Renal pelvis (tissue), 1 donor: ENCODE measurements at regions not wholly inside any gene's neighbourhood (a gene's known extent, or its start where the extent isn't known, plus 50 kb on each side); places are given as distances from the start of the nearest gene placed in this dataset.

ENCODE experiments used
- DNase-seq: peaks from one replicate; pipeline ENCODE4 v3.0.0-alpha.2; 2013

DNA sequence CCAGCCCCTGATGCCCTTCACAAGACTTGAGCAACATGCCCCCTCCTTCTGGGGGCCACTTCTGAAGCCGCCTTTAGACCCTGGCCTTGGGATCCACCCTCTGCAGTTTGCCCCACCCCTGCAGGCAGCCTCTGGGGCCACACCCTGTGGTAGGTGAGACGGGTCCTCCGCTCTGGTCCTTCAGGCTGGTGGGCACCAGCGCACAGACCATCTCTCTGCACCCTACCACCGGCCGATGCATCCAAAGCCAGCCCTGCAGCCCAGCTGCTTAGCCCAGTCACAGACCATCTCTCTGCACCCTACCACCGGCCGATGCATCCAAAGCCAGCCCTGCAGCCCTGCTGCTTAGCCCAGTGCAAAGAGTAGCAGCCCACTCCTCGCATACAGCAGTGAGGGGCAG, 159.3 kb upstream of the ECI2 start:
- DNase-seq = no peak

GRCh38 chr6:4291453-4292403, 156.4 kb upstream of the ECI2 start:
- no peak for DNase-seq

DNA sequence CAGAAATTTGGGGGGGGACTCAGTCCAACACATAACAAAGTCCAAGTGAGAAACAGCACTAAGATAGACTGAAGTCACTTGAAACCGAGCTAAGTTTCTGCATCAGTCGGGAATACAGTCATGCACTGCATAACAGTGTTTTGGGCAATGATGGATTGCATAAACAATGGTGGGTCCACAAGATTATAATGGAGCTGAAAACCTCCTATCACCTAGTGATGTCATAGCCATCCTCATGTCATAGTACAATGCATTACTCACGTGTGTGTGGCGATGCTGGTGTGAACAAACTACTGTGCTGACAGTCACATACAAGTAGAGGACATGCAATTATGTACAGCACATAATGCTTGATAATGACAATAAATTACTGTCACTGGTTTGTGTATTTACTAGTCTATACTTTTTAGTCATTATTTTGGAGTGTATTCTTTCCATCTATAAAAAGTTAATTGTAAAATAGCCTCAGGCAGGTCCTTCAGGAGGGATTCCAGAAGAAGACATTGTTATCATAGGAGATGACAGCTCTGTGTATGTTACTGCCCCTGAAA, 154.5 kb upstream of the ECI2 start:
- no peak for DNase-seq

DNA sequence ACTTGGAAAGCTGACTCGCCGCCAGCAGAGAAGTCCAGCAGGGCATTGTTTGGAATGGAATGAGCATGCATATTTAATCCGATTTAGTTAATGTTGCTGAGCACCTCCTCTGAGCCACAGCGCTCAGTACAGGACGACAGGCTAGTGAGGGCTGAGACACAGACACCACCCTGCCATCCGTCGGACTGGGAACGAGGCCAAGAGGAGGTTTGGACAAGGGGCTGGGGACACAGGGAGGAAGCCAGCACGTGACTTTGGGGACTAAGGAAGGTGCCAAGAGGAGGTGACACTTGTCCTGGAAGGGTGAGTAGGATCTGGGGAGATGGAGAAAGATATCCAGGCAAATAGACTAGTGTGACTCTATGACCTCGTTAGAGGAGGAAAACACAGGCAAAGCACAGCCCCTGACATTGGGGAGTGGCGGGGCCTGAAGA, 152.5 kb upstream of the ECI2 start:
- DNase-seq = no peak

DNA sequence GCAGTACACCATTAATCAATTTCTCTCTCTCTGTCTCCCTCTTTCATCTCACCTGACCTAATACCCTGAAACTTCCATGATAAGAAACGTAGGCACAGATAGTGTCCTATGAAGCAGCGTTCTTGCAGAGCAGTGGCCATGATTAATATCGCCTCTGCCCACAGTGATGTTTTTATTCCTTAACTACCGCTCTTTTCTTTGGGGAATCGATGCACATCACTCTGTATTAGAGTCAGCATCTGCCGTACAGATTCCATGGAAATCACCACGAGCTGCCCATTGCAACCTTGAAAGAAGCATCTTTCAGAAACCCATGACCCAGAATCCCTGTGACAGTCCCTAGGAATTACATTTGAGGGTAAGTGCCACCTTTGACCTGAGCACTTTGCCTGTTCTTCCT, 152.0 kb upstream of the ECI2 start:
- DNase-seq = no peak

DNA sequence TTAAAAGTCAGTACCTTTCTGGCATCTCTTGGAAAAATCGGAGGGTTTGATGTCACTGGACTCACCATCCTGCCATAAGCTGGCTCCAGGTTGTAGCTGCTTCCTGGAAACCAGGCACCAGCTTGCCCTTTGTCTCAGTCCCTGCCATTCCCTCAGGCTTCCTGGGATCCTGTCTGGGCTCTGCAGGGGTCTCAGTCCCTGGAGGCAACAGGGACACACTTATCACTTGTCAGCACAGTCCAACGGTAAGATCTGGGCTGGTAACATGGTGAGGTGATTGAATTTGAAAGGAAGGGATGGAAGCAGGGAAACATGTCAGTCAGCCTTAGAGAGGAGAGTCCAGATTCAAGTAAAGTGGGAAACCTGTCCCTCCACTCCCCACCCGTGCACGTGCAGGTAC, 147.6 kb upstream of the ECI2 start:
- no peak for DNase-seq

GRCh38 chr6:4281341-4282293, 146.2 kb upstream of the ECI2 start:
- DNase-seq = peak; percentile 70

DNA sequence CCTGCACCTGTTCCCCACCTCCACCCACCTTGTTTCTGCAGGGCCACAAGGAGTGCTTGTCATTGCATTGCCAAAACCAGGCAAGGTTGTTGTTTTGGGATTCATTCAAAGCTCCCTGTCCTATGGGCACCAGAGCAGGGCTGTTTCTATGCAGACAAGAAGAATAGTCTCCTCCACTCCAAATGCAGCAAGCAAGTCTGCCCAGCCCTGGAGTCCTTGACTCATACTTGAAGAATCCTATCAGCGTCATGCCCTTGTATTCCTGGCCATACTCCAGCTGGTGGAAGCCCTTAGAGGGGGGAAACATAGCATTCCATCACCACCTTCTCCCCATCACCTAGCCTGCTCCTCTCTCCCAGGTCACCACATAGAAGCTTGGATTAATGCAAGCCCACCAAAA, 145.3 kb upstream of the ECI2 start:
- no peak for DNase-seq

DNA sequence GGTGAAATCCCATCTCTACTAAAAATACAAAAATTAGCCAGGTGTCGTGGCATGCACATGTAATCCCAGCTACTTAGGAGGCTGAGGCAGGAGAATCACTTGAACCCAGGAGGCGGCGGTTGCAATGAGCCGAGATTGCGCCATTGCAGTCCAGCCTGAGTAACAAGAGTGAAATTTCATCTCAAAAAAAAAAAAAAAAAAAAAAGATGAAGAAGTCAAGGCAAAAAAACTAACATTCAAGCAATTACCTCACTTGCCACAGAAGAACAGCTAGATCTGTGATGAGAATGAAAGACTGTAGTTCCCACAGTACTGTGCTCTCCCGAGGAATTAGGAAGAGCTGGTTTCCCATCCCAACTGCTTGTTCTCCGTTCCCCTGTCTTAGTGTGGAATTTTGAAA, 144.7 kb upstream of the ECI2 start:
- DNase-seq = no peak

- DNase-seq = no peak
These were observed 139.2 kb upstream of the ECI2 start for GRCh38 chr6:4274382-4275082.

DNA sequence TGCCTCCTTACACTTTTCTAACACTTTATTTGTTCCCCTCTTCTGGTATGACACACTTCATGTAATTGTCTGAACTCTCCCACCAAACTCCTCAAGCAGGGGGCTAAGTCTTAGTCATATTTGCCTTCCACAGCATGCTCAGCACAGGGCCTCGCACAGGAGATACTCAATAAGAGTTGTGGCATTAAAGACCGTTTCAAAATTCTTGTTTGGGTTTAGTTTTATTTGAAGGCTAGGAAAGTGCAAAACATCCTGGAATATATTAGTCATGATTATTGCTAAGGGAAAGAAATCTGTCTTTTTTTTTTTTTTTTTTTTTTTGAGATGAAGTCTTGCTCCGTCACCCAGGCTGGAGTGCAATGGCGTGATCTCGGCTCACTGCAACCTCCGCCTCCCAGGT, 137.6 kb upstream of the ECI2 start:
- no peak for DNase-seq

- no peak for DNase-seq
These were observed 136.5 kb upstream of the ECI2 start for GRCh38 chr6:4271761-4272470.

DNA sequence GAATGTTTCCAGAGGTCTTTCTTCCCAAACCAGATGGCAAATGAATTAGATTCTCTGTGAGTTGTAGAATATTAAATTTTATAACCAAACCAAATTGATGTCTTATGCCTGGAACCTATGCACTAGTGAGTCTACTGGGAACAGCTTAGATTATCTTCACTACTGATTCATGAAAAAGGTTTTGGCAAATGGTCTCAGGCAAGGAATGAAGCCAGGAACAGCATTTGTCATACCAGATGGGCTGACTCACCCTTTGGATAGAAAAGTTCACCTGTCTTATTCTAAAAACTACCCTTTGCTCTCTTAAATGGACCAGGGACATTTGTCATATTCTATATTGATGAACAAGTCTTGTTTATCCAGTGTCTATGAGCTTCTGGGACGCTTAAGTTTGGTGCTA, 135.4 kb upstream of the ECI2 start:
- no peak for DNase-seq

DNA sequence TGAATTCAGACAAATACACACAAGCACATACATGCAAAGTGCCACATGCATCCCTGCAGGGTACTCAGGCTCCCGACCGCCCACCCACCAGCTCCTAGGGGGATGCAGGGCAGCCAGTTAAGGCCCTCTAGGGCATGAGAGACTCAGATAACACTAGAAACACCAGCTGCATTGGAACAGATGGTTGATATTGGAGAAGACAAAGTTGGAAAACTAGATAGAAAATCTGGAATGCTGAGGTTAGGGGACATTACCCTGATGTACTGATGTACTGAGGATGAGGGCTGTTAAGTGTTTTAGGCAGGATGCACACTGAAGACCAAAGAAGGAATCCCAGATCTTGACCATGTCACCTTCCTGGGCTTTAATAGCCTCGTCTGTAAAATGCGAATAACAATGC, 134.6 kb upstream of the ECI2 start:
- no peak for DNase-seq

DNA sequence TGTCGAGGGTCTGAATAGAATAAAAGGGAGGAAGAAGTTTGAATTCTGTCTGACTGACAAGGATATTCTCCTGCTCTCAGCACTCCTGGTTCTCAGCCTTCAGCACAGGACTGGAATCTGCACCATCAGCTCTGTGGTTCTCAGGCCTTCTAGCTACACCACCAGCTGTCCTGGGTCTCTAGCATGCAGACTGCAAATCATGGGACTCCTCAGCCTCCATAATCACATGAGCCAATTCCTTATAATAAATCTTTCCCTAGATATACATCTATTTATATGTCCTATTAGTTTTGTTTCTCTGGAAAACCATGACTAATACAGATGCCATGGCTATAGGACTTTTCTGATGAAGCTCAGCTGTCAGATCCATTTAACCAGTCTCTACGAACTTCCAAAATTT, 132.8 kb upstream of the ECI2 start:
- no peak for DNase-seq

GRCh38 chr6:4265740-4266139, 130.4 kb upstream of the ECI2 start:
- DNase-seq = no peak

GRCh38 chr6:4264601-4265000, 129.2 kb upstream of the ECI2 start:
- no peak for DNase-seq

DNA sequence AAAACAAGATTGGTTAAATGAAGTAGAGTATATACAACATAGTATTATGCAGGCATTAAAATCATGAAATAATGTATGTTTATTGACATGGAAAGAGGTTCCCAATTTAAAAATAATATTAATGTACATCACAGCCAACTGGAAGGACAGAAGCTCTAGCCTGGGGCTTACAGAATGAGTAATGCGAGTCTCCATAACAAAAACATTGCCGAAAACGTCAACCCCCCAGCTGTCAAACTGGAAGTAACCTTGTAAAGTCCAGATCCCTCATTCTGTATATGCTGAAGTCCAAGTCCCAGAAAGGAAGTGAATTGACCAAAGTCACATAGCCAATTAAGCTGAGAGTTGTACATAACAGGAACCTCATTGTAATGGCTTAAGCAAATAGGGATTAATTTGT, 128.7 kb upstream of the ECI2 start:
- DNase-seq = no peak

DNA sequence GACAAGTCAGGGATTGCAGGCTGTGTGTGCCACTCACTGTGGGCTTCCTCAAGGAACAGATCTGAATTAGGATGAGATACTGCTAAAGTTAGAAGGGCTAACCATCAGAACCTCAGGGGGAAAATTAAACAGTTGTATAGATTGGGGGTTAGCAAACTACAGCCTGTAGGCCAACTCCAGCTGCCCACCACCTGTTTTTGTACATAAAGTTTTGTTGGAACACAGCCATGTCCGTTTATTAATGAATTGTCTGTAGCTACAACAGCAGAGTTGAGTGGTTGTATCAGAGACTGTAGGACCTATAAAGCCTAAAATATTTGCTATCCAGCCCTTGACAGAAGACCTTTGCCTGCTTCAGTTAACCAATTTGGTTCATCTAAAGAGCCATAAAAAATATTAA, 127.2 kb upstream of the ECI2 start:
- DNase-seq = peak; percentile 38

DNA sequence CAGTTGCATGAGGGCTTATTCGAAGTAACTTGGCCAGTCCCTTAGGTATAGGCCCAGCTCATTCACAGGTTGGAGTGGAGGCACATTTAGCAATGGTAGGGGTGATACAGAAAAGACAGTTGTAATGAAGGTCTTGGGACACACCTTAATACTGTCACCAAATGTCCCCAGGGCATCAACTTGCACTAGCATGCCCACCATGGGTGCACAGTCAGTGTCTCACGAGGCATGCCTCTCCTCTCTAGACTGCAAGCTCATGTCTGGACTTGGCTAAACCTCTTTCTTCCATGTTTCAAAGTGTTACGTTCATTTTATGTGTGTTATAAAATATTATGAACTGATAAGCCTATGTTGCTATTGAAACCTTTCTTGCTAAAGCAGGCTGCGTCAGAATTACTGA, 124.0 kb upstream of the ECI2 start:
- no peak for DNase-seq

GRCh38 chr6:4258733-4259132, 123.4 kb upstream of the ECI2 start:
- no peak for DNase-seq
